ENCODE measurements at regions not wholly inside any gene's neighbourhood (a gene's known extent, or its start where the extent isn't known, plus 50 kb on each side); places are given as distances from the start of the nearest gene placed in this dataset.

DNA sequence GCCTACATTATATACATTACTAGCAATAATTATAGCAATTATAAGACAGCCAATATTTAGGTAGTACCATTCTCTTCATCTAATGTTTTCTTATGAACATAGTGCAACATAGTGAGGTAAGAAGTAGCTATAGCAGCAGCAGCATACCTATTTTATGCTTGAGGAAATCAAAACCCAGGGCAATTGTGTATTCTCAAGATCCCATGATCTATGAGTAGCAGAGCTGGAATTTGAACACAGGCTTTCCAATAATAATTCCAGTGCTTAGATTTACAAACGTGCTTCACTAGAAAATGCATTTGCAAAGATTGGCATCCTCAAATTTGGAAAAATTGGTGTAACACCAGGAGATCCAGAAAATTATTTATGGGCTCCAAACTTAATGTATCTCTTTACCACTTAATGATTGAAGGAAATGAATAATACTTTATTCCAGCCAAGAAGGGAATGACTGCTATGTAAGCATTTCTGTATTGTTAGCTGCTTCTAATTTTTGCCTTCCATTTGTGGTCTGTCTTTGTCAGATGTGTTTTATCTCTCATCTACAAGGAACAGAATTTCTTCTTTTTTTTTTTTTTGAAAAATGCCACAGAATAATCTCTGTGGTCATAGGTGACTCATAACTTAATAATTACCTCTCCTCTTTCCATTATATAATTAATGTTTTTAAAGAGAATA, 451.1 kb downstream of the ARAP2 start:
- DNase-seq (ENCODE audit: low read depth) = peak; percentile 9

GRCh38 chr4:35793766-35794165, 450.5 kb downstream of the ARAP2 start:
- DNase-seq (ENCODE audit: low read depth) = no peak

GRCh38 chr4:35800669-35801068, 443.6 kb downstream of the ARAP2 start:
- no peak for DNase-seq (ENCODE audit: low read depth)

DNA sequence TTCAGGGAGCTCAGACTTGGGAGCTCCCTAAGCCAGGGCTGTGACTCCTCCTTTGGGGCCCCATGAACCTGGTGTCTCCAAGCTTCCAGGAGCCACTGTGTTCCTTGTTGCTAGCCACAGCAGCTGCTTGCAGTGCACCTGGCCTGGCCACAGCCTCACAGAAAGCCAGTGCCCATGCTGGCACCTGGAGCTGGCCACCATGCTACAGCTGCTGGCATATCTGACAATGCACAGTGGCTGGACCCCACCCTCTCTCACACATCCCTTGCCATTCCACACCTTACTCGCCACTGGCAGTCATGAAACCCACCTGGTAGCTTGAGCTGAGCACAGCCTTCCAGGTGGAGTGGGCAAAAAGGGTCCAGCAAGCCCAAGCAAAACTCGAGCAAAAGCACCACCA, 441.7 kb downstream of the ARAP2 start:
- DNase-seq (ENCODE audit: low read depth) = no peak

DNA sequence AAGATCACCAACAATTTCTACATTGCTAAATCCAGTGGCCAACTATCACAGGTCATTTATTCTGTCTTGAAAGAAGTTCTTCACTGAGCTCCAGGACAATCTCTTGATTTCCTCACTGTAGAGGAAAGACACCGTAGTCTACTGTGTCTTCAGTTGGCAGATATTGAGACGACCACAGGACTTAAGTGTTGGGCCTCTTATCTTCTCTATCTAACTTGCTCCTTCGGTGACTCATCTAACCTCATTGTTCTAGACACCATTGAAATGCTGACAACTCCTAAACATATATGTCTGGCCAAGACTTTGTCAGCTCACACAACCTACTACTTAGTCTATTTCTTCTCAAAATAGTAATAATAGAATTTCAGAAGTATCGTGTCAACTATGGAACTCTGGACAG, 425.8 kb downstream of the ARAP2 start:
- DNase-seq (ENCODE audit: low read depth) = no peak

DNA sequence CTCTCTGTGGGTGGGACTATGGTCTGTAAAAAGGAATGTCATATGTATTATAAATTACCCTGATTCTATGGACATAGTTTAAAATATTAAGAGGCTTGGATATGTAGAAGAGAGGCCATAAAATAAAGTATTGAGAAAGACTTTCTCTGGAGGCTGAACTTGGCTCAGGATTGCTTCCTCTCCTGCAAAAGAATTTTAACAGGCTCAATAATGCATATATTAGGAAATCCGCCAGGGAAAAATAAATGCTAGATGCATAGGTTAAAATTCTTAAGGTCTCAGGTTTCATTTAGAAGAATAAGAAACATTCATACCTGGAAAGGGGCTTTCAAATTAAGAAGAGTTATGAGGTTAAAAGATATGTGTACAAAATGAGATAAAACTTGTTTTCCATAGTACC, 424.3 kb downstream of the ARAP2 start:
- DNase-seq (ENCODE audit: low read depth) = no peak

GRCh38 chr4:35824231-35824630, 420.1 kb downstream of the ARAP2 start:
- no peak for DNase-seq (ENCODE audit: low read depth)

DNA sequence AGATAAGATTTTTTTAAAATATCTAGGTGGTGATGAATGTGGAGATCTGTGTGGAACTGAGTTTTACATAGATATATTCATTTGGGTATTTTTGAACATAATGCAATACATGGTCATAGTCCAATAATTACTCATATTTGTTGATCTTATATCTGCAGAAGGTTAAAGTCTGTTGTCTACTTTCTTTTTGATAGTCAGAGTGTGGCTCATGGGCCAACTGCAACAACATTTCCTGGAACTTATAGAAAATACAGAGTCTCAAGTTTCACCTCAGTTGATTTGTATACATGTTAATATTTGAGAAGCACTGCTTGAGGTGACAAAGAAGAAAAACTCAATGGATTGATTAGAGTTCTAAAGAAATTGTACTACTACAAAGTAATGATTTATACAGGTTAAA, 408.4 kb downstream of the ARAP2 start:
- DNase-seq (ENCODE audit: low read depth) = no peak

DNA sequence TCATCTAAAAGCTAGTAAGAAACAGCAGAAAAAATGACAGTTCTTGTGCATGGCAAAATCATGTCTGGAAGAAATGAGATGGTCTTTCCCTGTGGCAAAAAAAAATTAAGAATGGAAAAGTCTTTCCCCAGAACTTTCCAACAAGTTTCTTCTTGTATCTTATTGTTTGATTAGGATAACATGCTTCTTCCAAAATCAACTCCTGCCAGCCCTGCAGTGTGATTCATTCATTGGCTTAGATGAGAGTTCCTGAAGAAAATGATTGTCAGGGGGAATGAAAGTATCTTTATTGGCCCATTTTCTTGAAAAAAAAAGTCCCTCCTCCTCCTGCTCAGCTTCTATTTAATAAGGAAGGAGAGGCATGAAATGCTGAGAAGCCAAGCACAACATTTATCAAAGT, 407.7 kb downstream of the ARAP2 start:
- no peak for DNase-seq (ENCODE audit: low read depth)

DNA sequence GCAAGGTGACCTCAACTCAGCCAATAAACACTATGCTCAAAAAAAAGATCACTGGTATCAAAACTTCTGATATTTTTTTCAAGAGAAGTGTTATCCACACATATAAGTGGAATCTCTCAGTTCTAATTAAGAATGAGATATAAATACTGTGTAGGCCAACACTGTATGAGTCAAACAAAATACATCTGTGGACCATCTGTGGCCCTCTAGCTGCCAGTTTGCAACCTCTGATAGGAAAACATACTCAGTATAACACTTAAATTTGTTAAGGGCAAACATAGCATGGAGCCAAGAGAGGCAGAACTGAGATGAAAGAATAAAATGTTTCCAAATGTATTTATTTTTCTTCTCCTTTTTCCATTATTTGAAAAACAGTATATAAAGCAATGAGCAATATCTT, 377.3 kb downstream of the ARAP2 start:
- DNase-seq (ENCODE audit: low read depth) = no peak

- DNase-seq (ENCODE audit: low read depth) = no peak
Observed at GRCh38 chr4:35872273-35872672, 372.0 kb downstream of the ARAP2 start.

DNA sequence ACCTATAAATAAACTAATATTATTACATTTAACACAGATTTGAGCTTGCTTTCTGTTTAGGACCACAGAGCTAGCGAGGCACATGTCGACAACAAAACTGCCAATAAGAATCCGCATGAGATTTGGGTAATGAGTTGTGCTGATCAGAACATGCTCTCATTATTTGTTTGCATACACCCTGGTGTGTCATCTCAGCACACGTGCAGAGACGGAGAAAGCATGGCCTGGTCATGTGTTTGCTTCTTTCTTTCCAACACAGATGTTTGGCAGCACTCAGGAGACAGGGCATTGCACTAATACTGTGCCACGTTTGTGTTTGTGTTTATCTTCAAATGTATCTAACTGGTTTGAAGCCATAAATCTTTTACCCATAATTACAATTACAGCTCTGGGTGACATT, 364.8 kb downstream of the ARAP2 start:
- DNase-seq (ENCODE audit: low read depth) = no peak

- no peak for DNase-seq (ENCODE audit: low read depth)
Observed at GRCh38 chr4:35883108-35883507, 361.2 kb downstream of the ARAP2 start.

DNA sequence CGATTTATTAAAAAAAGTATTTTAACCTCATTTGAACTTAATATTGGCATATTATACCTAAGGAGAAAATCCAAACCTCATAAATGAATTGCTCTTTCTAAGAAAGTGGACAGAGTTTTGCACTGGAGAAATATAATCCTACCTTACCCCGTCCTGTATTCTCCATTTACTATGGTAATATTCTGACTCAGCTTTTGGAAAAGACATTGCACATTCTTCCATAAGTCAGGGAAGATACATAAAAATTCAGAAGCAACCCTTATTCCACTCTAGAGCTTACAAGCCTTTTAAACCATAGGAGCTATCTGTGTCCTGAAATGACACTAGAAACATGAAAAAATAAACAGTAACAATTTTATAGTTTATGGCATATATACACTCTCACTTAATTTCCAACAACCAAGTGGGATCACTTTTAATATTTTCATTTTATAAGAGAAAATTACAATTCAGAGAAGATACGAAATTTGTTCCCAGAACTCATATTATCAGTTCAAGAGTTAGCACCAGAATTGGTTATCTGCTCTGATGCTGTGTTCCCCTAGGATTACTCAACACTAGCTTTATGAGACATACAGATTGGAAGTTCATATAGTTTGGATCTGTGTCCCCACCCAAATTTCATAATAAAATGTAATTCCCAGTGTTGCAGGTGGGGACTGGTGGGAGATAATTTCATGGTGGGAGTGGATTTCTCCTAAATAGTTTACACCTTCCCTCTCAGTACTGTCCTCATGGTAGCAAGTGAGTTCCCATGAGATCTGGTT, 359.4 kb downstream of the ARAP2 start:
- no peak for DNase-seq (ENCODE audit: low read depth)

- DNase-seq (ENCODE audit: low read depth) = no peak
Observed at GRCh38 chr4:35897808-35898207, 346.5 kb downstream of the ARAP2 start.

DNA sequence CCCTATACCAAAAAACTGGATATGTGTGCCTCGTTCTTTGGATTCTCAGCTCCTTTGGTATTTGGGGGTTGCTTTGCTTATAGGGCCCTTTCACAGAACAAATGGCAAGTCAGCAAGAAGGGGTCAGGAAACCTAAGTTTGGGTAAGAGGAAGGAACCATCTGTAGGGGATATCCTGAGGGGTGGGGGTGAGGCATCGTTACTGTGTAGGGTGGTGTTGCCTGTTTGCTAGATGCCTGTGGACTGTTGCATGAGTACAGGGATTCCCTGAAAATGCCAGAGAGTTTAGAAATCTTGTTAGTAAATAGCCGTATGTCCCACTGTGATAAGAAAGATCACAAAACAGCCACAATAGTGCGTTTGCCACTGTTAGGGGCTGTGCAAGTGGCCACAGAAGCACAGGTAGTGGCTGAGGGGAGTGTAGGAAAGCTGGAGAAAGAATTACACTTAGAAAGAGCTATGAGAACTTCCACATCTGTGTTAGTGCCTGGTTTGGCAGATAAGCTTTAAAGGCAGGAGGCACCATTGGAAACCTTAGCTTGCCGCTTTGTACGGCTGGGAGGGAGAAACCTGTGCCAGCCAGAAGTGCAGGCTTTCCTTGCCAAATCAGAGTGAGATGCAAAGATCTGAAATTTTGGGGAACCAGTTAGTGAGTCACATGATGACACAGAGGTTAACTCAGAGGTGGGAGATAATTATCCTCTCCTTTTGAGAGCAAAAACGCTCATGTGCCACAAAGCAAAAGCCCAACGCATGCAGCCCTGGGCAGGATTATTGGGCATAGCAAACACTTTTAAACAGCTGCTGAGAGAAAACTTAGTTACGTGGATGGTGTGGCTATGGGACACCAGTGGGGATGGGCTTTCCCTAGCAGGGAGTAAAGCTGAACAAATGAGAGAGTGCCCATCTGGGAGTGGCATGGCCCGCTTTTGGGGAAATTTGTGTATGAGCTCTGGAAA, 343.7 kb downstream of the ARAP2 start:
- no peak for DNase-seq (ENCODE audit: low read depth)

DNA sequence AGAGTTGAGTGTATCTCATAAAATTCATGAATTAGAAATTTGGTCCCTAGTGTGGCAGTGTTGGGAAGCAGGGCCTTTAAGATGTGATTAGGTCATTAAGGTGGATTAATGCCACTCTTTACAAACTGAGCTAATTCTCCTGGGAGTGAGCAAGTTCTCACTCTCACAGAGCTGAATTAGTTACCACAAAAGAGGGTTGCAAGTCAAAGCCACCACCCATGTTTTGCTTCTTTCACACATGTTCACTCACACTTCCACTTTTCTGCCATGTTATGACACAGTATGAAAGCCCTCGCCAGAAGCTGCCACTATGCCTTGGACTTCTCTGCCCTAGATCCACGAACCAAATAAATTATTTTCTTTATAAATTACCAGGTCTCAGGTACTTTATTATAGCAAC, 332.1 kb downstream of the ARAP2 start:
- DNase-seq (ENCODE audit: low read depth) = no peak

- no peak for DNase-seq (ENCODE audit: low read depth)
Observed at GRCh38 chr4:35918491-35918977, 325.8 kb downstream of the ARAP2 start.

DNA sequence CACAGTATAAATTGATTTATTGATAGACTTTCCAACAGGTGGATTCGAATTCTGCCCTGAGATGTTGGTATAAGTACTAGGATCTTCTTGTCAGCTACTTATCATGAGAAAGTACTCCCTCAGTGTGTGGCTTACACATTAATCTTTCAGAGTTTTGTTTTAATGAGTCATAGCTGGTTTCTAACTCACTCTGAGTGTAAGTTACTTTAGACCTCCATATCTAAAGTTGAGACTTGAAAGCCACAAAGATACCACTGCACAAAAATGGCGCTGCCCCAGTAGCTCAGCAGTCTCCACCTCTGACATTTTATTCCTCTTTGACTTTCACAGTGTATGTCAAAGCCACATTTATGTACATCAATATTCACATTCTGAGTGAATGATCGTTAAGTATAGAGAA, 318.5 kb downstream of the ARAP2 start:
- DNase-seq (ENCODE audit: low read depth) = peak; percentile 31

DNA sequence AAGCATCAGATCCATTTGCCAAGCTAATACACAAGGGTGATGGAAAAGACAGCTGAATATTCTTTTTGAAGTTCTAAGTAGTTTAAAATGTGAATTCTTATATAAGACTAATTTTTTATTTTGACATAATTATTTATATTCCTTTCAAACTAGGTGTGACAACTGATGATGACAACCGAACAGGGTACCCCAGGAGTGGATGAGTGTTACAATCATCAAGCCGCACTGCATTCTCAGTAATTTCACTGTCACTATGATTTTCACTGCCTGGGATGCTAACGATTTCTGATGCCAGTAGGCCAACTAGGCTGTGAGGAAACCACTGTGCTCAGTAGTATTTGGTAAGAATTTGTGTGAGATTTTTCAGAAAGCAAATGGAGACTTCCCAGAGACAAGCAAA, 317.5 kb downstream of the ARAP2 start:
- DNase-seq (ENCODE audit: low read depth) = no peak

DNA sequence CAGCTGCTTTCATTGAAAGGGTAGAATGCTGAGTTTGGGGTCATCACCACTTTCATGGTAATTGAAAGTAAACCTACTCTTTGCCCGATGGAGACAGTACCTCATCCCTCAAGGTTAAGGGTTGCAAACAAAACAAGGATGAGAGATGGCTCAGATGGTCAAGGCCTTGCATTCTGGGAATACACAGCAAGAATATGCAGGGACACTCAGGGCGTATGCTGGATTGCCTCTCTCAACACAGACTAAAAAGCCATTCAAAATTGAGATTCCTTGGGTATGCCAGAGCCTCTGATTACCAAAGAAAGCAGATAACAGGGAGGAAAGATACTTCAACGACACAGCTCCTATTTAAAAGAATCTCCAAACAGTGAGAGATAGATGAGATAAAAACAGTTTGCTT, 310.4 kb downstream of the ARAP2 start:
- DNase-seq (ENCODE audit: low read depth) = no peak

DNA sequence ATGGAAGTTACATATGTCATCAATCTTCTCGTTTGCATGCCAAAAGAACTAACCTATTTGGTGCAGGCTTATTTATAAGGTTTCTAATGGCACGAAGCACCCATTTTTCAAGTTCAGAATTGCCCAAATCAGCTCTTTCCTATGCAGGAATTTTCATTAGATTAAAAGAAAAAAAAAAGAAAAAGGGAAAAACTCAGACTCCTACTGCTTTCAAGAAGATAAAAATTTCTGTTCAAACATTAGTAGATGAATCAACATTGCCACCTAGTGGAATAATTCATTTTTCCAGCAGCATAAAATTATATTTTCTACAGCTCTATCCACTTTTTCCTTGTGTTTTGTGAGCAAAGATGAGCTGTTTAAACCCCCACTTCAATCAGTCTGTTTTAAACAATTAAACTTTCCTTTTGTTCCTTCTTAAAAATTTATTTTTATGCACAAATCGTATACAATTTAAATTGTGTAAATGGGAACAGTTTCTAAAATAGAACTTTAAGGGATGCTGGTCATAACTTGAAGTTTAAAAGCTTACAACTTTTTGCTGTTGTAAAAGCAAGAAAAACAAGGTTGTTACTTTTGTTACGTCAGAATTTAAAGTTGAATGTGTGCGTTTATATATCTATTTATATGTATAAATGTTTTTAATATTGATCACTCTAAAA, 309.9 kb downstream of the ARAP2 start:
- DNase-seq (ENCODE audit: low read depth) = peak; percentile 29

Measured in renal cortical epithelial cell (primary cell).